Spleen (tissue), 11 donors: ENCODE measurements at regions not wholly inside any gene's neighbourhood (a gene's known extent, or its start where the extent isn't known, plus 50 kb on each side); places are given as distances from the start of the nearest gene placed in this dataset.

ENCODE experiments used
- DNase-seq: peaks from one replicate; pipeline ENCODE4 v3.0.0-alpha.2; 2020
- H3K27ac ChIP-seq, 8 donors: fragments of 200-600 bp; sonication (generic) in 7 of 8; 1 replicate in 4 of 8; 2 replicates in 4 of 8; pipeline versions ENCODE4 v1.5.0 to v1.8.0; 2016 to 2021; ENCODE audit warnings: inconsistent platforms in 4 of 8, mild to moderate bottlenecking in 4 of 8, moderate library complexity in 1 of 8
- H3K27me3 ChIP-seq, 7 donors: fragments of 200-600 bp; sonication (generic) in 6 of 7; replicated peaks in 1 of 7; 1 replicate in 4 of 7; 2 replicates in 3 of 7; pipeline versions ENCODE4 v1.5.0 to v1.8.0; 2016 to 2021; ENCODE audit warnings: inconsistent platforms in 3 of 7, mild to moderate bottlenecking in 1 of 7
- H3K36me3 ChIP-seq, 6 donors: fragments of 200-600 bp; sonication (generic) in 5 of 6; 1 replicate in 4 of 6; 2 replicates in 2 of 6; pipeline versions ENCODE4 v1.5.0 to v1.8.0; 2016 to 2021; ENCODE audit warnings: inconsistent platforms in 2 of 6
- H3K4me1 ChIP-seq, 6 donors: fragments of 200-600 bp; sonication (generic) in 5 of 6; 1 replicate in 3 of 6; 2 replicates in 3 of 6; pipeline versions ENCODE4 v1.5.0 to v1.8.0; 2016 to 2021; ENCODE audit warnings: inconsistent platforms in 3 of 6
- H3K4me3 ChIP-seq, 8 donors: fragments of 200-600 bp; sonication (generic) in 7 of 8; 1 replicate in 4 of 8; 2 replicates in 4 of 8; pipeline versions ENCODE4 v1.5.0 to v1.8.0; 2016 to 2021; ENCODE audit warnings: inconsistent platforms in 4 of 8, mild to moderate bottlenecking in 4 of 8, moderate library complexity in 2 of 8
- H3K9me3 ChIP-seq, 8 donors: fragments of 200-600 bp; sonication (generic) in 7 of 8; 1 replicate in 4 of 8; 2 replicates in 4 of 8; pipeline versions ENCODE4 v1.5.0 to v1.8.0; 2016 to 2021; ENCODE audit warnings: inconsistent platforms in 4 of 8
- CTCF ChIP-seq, 11 experiments: fragments of 200-600 bp in 7 of 11; fragments of 450-650 bp in 4 of 11; sonication (generic) in 4 of 11; IDR thresholded peaks in 8 of 11; conservative IDR thresholded peaks in 3 of 11; 1 replicate in 7 of 11; 2 replicates in 4 of 11; pipeline versions ENCODE4 v1.4.0 to v1.8.0; 2016 to 2021; ENCODE audit warnings: antibody characterized with exemption in 11 of 11, inconsistent platforms in 4 of 11, mild to moderate bottlenecking in 1 of 11
- POLR2A ChIP-seq, 3 donors: fragments of 450-650 bp; IDR thresholded peaks; one replicate each; pipeline ENCODE4 v1.5.1; 2017; ENCODE audit warnings: antibody characterized with exemption in 3 of 3, mild to moderate bottlenecking in 1 of 3
- POLR2AphosphoS5 ChIP-seq, 3 donors: sonication (generic); formaldehyde crosslinking; IDR thresholded peaks; one replicate each; pipeline ENCODE4 v1.5.1; 2017; ENCODE audit warnings: antibody characterized with exemption in 3 of 3
- WGBS, 5 donors: extraction: QIAGEN DNeasy Blood & Tissue Kit in 3 of 5; methylation state at CpG; one replicate each; pipeline versions ENCODE4 v1.1.5 to v1.1.7; 2013 to 2018; 5-methylcytosine and 5-hydroxymethylcytosine counted together
- intact Hi-C: fragments of 100-400 bp; cut with DNase I; formaldehyde crosslinking; loops from one replicate; pipeline ENCODE4 v1.15.0; 2023; ENCODE audit warnings: low total_unique reads
- donor health status: healthy with polysubstance abuse.
- donor health status: DM: no; HTN: no; CAD: no; lungs with moderate emphysema.
- donor health status: DM: no; HTN: no; CAD: no.
- donor health status: Bipolar disorder and iron deficiency.
- donor health status: healthy.
- donor health status: DM: no; HTN: no; CAD: no.
- donor health status: DM: yes; HTN: yes; CAD: no.

GRCh38 chr1:208977012-208977411 lies 606.5 kb upstream of the CAMK1G start:
- no peaks in the 10 kb centered on the region for H3K9me3 ChIP-seq
- intact Hi-C loops = no loop called here
- TF ChIP-seq POLR2AphosphoS5 (IDR thresholded peaks at IDR 0.05) (no peak), POLR2A (IDR thresholded peaks at IDR 0.05) (no peak), CTCF (IDR thresholded peaks at IDR 0.05 in 8 of 11, conservative IDR thresholded peaks at IDR 0.05 in 3 of 11) (no peak)
- no peaks in the 10 kb centered on the region for H3K27me3 ChIP-seq
- no peaks in the 10 kb centered on the region for H3K4me1 ChIP-seq
- H3K27ac ChIP-seq = no peak overlapping the region
- no peak overlapping the region for H3K4me3 ChIP-seq
- no peak for DNase-seq
- H3K36me3 ChIP-seq = no peaks in the 10 kb centered on the region

DNA sequence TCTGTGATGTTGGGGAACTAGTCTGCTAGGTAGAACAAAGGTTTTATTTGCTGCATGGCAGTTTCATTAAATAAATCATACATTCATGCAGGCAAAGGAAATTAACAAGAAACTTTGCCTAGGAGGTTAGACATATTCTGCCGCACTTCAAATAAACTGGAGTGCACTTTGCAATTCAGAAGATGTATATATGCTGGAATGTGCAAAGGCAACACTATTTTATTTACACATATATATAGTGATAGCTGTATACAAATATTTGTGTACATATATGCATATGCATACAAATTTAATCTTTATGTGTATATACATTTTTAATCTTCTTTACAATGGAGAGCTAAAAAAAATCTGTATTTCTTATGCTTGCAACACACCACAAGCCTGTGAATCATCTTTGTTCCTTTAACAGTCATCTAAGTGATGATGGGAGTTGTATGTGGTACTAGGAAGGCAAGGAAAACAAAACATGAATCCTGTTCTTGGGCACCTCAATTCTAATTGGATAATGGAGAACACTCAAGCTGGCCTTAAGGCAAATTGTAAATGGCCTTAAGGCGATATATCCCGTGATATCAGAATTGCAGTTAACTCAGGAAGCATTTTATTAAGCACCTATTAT lies 605.8 kb upstream of the CAMK1G start:
- H3K4me3 ChIP-seq = no peak overlapping the region
- H3K9me3 ChIP-seq = no peaks in the 10 kb centered on the region
- TF ChIP-seq POLR2A (IDR thresholded peaks at IDR 0.05) (no peak), POLR2AphosphoS5 (IDR thresholded peaks at IDR 0.05) (no peak), CTCF (IDR thresholded peaks at IDR 0.05 in 8 of 11, conservative IDR thresholded peaks at IDR 0.05 in 3 of 11) (no peak)
- 87 to 97% (median 91%) methylated on average over 3 of the region's 3 CpGs for WGBS, 5 donors
- no peaks in the 10 kb centered on the region for H3K4me1 ChIP-seq
- no peaks in the 10 kb centered on the region for H3K27me3 ChIP-seq
- H3K27ac ChIP-seq = no peak overlapping the region
- intact Hi-C loops = no loop called here
- no peak for DNase-seq
- H3K36me3 ChIP-seq = no peaks in the 10 kb centered on the region

DNA sequence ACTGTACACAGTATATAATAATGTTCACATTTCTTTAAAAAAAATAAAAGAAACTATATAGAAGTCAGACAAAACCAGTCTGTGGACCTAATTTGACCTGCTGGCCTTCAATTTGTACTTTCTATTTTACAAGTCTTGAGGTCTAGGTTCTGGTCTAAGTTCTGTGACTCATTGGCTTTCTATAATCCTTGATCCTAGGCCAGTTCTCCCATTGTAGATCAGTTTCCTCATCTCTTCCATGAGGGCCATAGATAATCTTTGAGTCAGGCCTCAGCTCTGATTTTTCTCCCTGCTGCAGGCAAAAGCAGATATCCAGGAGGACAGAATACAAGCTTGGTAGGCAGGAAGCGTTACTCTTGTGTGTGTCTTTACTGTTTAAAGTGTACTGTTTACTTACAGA lies 603.7 kb upstream of the CAMK1G start:
- Histone ChIP-seq H3K27ac (no peak overlapping the region), H3K4me1 (no peaks in the 10 kb centered on the region), H3K4me3 (no peak overlapping the region), H3K27me3 (no peaks in the 10 kb centered on the region), H3K9me3 (no peaks in the 10 kb centered on the region), H3K36me3 (no peaks in the 10 kb centered on the region)
- TF ChIP-seq POLR2A (IDR thresholded peaks at IDR 0.05) (no peak), CTCF (IDR thresholded peaks at IDR 0.05 in 8 of 11, conservative IDR thresholded peaks at IDR 0.05 in 3 of 11) (no peak), POLR2AphosphoS5 (IDR thresholded peaks at IDR 0.05) (no peak)
- intact Hi-C loops = no loop called here
- DNase-seq = no peak
- 72 to 83% (median 76%) methylated on average over 1 of the region's 1 CpG for WGBS, 5 donors

DNA sequence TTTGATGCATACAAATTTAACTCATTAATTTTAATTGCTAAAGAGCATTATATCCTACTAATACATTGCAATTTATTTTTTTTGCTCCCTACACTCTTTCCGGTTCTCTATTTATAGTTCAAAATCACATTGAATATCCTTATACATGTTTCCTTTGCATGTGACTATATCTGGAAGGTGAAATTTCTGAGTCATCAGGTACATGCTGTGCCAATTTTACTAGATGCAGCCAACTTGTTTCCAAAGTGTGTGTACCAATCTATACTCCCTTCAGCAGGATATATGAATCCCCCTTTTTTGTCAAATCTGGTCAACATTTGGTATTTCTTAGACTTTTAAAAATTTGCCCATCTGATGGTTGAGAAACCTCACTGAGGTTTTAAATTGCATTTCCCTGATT lies 602.9 kb upstream of the CAMK1G start:
- intact Hi-C loops = no loop called here
- no peak for TF ChIP-seq POLR2AphosphoS5 (IDR thresholded peaks at IDR 0.05)
- TF ChIP-seq POLR2A (IDR thresholded peaks at IDR 0.05) = no peak
- no peak for TF ChIP-seq CTCF (IDR thresholded peaks at IDR 0.05 in 8 of 11, conservative IDR thresholded peaks at IDR 0.05 in 3 of 11)

More for the DNA sequence above, 602.9 kb upstream of the CAMK1G start:
- no peaks in the 10 kb centered on the region for H3K27me3 ChIP-seq
- H3K27ac ChIP-seq = no peak overlapping the region
- no peaks in the 10 kb centered on the region for H3K9me3 ChIP-seq
- H3K4me3 ChIP-seq = no peak overlapping the region
- no peaks in the 10 kb centered on the region for H3K4me1 ChIP-seq
- WGBS, 5 donors = 53 to 72% (median 54%) methylated on average over 1 of the region's 1 CpG
- no peaks in the 10 kb centered on the region for H3K36me3 ChIP-seq
- DNase-seq = no peak
